NCI-H1092 (cell line): ENCODE measurements at regions not wholly inside any gene's neighbourhood (a gene's known extent, or its start where the extent isn't known, plus 50 kb on each side); places are given as distances from the start of the nearest gene placed in this dataset.
"Not testable (repeated sequence)": the region's sequence is repeated elsewhere in the genome, so short reads cannot be mapped to it uniquely, and the experiment has no call there.

Experiments
- DNase-seq: peaks from one replicate; lab custom pipeline; 2025; lab: John Stamatoyannopoulos, UW

- no peak for DNase-seq
Measured at GRCh38 chr3:181330257-181330656, 340.7 kb upstream of the DNAJC19 start.

GRCh38 chr3:181329024-181329423, 339.5 kb upstream of the DNAJC19 start:
- DNase-seq: peak; percentile 27

- no peak for DNase-seq
Measured at GRCh38 chr3:181328346-181328745, 338.8 kb upstream of the DNAJC19 start.

- DNase-seq: no peak
Measured at GRCh38 chr3:181327349-181327748, 337.8 kb upstream of the DNAJC19 start.

GRCh38 chr3:181326637-181327223, 337.2 kb upstream of the DNAJC19 start:
- no peak for DNase-seq

- DNase-seq: not testable (repeated sequence)
Measured at GRCh38 chr3:181324516-181324915, 335.0 kb upstream of the DNAJC19 start.

GRCh38 chr3:181318321-181318720, 328.8 kb upstream of the DNAJC19 start:
- DNase-seq: no peak

GRCh38 chr3:181317508-181317907, 328.0 kb upstream of the DNAJC19 start:
- no peak for DNase-seq

GRCh38 chr3:181316482-181316881, 326.9 kb upstream of the DNAJC19 start:
- no peak for DNase-seq

GRCh38 chr3:181313335-181313734, 323.8 kb upstream of the DNAJC19 start:
- DNase-seq: peak; percentile 48

- DNase-seq: no peak
Measured at GRCh38 chr3:181311186-181311585, 321.6 kb upstream of the DNAJC19 start.

GRCh38 chr3:181302960-181303359, 313.4 kb upstream of the DNAJC19 start:
- DNase-seq: no peak

- DNase-seq: no peak
Measured at GRCh38 chr3:181300033-181300432, 310.5 kb upstream of the DNAJC19 start.

- no peak for DNase-seq
Measured at GRCh38 chr3:181298421-181298820, 308.9 kb upstream of the DNAJC19 start.

GRCh38 chr3:181292984-181293383, 303.4 kb upstream of the DNAJC19 start:
- DNase-seq: no peak

- no peak for DNase-seq
Measured at GRCh38 chr3:181290941-181291340, 301.4 kb upstream of the DNAJC19 start.

- DNase-seq: no peak
Measured at GRCh38 chr3:181289306-181289705, 299.8 kb upstream of the DNAJC19 start.

- no peak for DNase-seq
Measured at GRCh38 chr3:181288145-181288544, 298.6 kb upstream of the DNAJC19 start.

- no peak for DNase-seq
Measured at GRCh38 chr3:181279239-181279565, 289.7 kb upstream of the DNAJC19 start.

- no peak for DNase-seq
Measured at GRCh38 chr3:181278468-181279238, 289.1 kb upstream of the DNAJC19 start.

- DNase-seq: no peak
Measured at GRCh38 chr3:181276358-181276896, 286.9 kb upstream of the DNAJC19 start.

GRCh38 chr3:181274025-181274424, 284.5 kb upstream of the DNAJC19 start:
- DNase-seq: no peak

- no peak for DNase-seq
Measured at GRCh38 chr3:181267312-181267711, 277.8 kb upstream of the DNAJC19 start.
